ENCODE measurements at regions not wholly inside any gene's neighbourhood (a gene's known extent, or its start where the extent isn't known, plus 50 kb on each side); places are given as distances from the start of the nearest gene placed in this dataset.

- Histone ChIP-seq H3K4me3 (replicated peaks in 1 of 3) (no peak overlapping the region), H3K27me3 (no peaks in the 10 kb centered on the region), H3K4me1 (no peaks in the 10 kb centered on the region), H3K9me3 (no peaks in the 10 kb centered on the region), H3K27ac (no peak overlapping the region), H3K36me3 (no peaks in the 10 kb centered on the region)
- TF ChIP-seq CTCF (IDR thresholded peaks at IDR 0.05): no peak
- TF ChIP-seq POLR2A (IDR thresholded peaks at IDR 0.05): no peak
- DNase-seq: no peak
- 92 to 100% methylated on average over 1 of the region's 1 CpG for WGBS, 2 donors
- intact Hi-C loops (cut with DNase I): no loop called here
These were observed 277.9 kb upstream of the FLRT2 start for GRCh38 chr14:85252011-85252410.

DNA sequence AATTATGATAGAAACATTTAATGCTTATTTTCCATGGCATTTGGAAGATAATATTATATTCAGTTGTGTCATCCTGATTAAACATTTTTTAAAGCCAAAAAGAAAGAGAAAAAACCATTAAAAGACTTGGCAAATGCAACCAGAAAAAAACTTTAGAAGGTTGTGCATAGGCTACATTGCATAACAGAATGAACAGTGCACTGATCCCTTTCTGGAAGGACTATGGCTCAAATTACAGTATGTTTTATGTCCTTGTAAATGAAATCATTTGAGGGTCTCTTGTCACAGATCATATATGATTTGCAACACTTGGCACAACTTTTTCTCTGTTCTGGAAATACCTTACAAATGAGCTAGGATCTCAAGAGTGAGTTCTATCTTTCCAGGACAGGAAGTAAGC is 275.2 kb upstream of the FLRT2 start:
- TF ChIP-seq CTCF (IDR thresholded peaks at IDR 0.05): no peak
- TF ChIP-seq POLR2A (IDR thresholded peaks at IDR 0.05): no peak
- intact Hi-C loops (cut with DNase I): no loop called here

DNA sequence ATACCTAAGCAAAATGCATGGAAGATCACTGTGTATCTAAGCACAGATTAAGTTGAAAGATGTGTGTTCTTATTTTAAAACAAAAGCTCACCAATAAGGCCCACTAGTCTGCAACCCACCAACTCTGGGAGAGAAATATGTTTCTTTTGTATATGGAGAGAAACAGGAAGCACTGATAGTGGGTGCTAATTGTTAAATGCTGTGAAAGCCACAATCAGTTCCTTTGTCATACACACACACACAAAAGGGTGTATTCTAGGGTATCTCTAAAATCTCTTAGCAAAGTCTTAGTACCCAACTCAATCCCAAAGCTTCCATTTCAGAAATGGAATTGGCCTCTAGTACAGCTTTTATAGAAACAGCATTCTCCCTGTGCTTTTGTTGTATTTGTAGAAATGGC is 272.7 kb upstream of the FLRT2 start:
- no peak overlapping the region for H3K27ac ChIP-seq
- TF ChIP-seq CTCF (IDR thresholded peaks at IDR 0.05) (no peak), POLR2A (IDR thresholded peaks at IDR 0.05) (no peak)
- no peak for DNase-seq
- no peaks in the 10 kb centered on the region for H3K27me3 ChIP-seq
- H3K4me1 ChIP-seq: no peaks in the 10 kb centered on the region
- H3K36me3 ChIP-seq: no peaks in the 10 kb centered on the region
- intact Hi-C loops (cut with DNase I): no loop called here
- no peak overlapping the region for H3K4me3 ChIP-seq (replicated peaks in 1 of 3)
- no peaks in the 10 kb centered on the region for H3K9me3 ChIP-seq

More for the DNA sequence above, 275.2 kb upstream of the FLRT2 start:
- Histone ChIP-seq H3K27ac (no peak overlapping the region), H3K9me3 (no peaks in the 10 kb centered on the region), H3K36me3 (no peaks in the 10 kb centered on the region), H3K4me1 (no peaks in the 10 kb centered on the region), H3K27me3 (no peaks in the 10 kb centered on the region), H3K4me3 (replicated peaks in 1 of 3) (no peak overlapping the region)
- DNase-seq: no peak

DNA sequence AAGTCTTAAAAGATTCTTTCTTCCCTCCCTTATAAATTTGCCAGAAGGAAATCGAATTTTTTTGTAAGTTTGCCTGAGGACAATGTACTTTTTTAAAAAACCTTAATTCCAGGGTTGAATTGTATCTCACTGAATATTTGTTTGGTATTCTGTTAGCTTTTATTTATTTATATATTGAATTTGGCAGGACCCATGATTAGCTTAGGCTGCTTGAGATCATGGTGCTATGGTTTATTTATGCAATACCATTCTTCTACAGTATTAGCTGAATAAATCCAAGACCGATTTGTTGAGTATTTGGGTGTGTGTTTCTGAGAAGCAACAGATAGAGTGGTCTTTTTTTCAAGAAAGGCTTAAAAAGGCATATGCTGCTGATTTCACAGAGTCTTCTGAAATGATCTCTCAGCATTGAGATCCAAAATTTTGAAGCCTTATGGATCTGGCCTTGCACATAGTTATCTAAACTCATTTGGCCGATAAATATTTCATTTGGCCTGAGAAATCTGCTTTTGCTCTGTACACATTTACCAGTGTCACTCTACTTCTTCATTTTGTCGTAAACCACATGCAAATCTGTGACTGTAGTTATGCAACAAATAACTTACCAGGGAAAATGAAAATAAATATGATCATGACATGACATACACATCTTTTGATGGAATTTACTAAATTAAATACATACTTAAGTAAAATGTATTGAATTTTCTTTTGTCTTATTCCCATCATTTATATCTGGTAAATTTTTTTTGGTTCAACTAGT is 265.8 kb upstream of the FLRT2 start:
- intact Hi-C loops (cut with DNase I): no loop called here

More for the DNA sequence above, 265.8 kb upstream of the FLRT2 start:
- Histone ChIP-seq H3K36me3 (no peaks in the 10 kb centered on the region), H3K27ac (no peak overlapping the region), H3K4me1 (no peaks in the 10 kb centered on the region), H3K4me3 (replicated peaks in 1 of 3) (no peak overlapping the region), H3K9me3 (no peaks in the 10 kb centered on the region), H3K27me3 (no peaks in the 10 kb centered on the region)
- 87 to 90% methylated on average over 4 of the region's 4 CpGs for WGBS, 2 donors
- no peak for TF ChIP-seq CTCF (IDR thresholded peaks at IDR 0.05)
- TF ChIP-seq POLR2A (IDR thresholded peaks at IDR 0.05): no peak
- no peak for DNase-seq
